NB4 (cell line): ENCODE measurements at regions not wholly inside any gene's neighbourhood (a gene's known extent, or its start where the extent isn't known, plus 50 kb on each side); places are given as distances from the start of the nearest gene placed in this dataset.

Experiments
- DNase-seq: peaks from one replicate; pipeline ENCODE4 v3.0.0; 2010; ENCODE audit warnings: low read depth
- H3K4me3 ChIP-seq: one replicate; pipeline ENCODE4 v1.5.1; 2011; ENCODE audit warnings: mild to moderate bottlenecking, low read depth, low read length, moderate library complexity
- MYC ChIP-seq: IDR thresholded peaks from 2 replicates; pipeline ENCODE4 v1.6.1; 2011; ENCODE audit warnings: low read depth, low read length
- POLR2A ChIP-seq: IDR thresholded peaks from 2 replicates; pipeline ENCODE4 v1.6.1; 2011; ENCODE audit warnings: mild to moderate bottlenecking; ENCODE audit not compliant: insufficient read length; ENCODE audit errors: extremely low read depth
- TF ChIP-seq, protein P1 (sequence below): IDR thresholded peaks from 2 replicates; pipeline ENCODE4 v1.6.1; 2011; ENCODE audit warnings: low read depth, low read length
- TF ChIP-seq, protein P2 (sequence below): IDR thresholded peaks from one replicate; pipeline ENCODE4 v1.5.1; 2012; ENCODE audit warnings: low read depth, low read length

DNA sequence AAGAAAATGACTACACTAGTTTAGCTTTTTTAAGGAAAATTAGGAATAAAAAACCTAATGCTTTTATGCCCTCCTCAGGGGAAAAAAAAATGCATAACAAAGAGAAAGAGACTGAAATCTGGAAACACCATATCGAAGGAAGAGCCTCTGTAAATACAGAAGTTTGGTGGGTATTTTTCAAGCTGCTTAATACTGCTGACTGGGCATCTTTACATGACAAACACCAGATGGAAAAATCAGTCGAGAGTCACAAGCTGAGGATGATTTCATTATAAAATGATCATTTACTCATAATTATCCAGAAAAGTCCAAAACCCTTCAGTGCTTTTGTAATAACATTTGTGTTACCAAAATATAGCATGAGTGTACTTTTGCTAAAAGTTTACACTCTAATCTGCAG lies 1600.7 kb upstream of the ACVR2A start:
- TF ChIP-seq, protein P1, sequence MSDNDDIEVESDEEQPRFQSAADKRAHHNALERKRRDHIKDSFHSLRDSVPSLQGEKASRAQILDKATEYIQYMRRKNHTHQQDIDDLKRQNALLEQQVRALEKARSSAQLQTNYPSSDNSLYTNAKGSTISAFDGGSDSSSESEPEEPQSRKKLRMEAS = no peak
- TF ChIP-seq POLR2A (no peak), MYC (no peak)
- TF ChIP-seq, protein P2, sequence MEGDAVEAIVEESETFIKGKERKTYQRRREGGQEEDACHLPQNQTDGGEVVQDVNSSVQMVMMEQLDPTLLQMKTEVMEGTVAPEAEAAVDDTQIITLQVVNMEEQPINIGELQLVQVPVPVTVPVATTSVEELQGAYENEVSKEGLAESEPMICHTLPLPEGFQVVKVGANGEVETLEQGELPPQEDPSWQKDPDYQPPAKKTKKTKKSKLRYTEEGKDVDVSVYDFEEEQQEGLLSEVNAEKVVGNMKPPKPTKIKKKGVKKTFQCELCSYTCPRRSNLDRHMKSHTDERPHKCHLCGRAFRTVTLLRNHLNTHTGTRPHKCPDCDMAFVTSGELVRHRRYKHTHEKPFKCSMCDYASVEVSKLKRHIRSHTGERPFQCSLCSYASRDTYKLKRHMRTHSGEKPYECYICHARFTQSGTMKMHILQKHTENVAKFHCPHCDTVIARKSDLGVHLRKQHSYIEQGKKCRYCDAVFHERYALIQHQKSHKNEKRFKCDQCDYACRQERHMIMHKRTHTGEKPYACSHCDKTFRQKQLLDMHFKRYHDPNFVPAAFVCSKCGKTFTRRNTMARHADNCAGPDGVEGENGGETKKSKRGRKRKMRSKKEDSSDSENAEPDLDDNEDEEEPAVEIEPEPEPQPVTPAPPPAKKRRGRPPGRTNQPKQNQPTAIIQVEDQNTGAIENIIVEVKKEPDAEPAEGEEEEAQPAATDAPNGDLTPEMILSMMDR = no peak
- no peak overlapping the region for H3K4me3 ChIP-seq
- DNase-seq = no peak

DNA sequence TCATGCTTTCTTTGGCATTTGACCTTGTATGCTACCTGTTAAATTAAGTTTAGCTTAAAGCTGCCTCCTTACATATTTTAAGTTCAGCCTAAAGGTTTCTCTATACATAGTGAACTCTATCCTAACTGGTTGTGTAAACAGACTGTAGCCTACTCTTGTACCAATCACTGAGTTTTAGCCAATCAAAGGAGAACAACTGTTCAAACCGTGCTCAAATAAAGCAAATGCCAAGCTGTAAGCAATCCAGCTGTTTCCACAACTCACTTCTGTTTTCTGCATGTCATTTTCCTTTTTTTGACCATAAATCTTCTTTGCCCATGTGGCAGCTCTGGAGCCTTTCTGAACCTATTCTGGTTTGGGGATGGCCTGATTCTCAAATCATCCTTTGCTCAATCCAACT lies 1603.8 kb upstream of the ACVR2A start:
- no peak overlapping the region for H3K4me3 ChIP-seq
- DNase-seq = no peak
- TF ChIP-seq POLR2A (no peak), MYC (no peak)
- TF ChIP-seq, protein P2 = no peak
- TF ChIP-seq, protein P1 = no peak

DNA sequence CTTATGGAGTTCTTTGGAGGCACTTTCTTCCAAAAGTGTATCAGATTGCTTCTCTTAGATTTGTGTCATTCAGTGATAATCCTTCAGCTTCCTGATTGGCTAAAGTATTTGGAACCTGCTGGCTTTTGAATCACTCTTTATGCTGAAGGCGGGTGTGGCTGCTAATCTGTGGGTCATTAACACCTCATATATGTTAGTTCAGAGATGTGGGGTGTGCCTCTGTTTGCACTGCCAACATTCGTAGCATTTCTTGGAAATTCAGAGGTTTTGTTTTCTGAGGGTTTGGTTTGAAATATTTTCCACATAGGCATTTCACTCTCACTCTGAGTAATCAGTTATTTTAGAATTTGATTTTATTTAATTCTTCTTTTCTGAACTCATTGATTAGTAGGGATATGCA lies 1604.4 kb upstream of the ACVR2A start:
- no peak for DNase-seq
- TF ChIP-seq, protein P2 = no peak
- TF ChIP-seq MYC (no peak), POLR2A (no peak)
- TF ChIP-seq, protein P1 = no peak
- no peak overlapping the region for H3K4me3 ChIP-seq

DNA sequence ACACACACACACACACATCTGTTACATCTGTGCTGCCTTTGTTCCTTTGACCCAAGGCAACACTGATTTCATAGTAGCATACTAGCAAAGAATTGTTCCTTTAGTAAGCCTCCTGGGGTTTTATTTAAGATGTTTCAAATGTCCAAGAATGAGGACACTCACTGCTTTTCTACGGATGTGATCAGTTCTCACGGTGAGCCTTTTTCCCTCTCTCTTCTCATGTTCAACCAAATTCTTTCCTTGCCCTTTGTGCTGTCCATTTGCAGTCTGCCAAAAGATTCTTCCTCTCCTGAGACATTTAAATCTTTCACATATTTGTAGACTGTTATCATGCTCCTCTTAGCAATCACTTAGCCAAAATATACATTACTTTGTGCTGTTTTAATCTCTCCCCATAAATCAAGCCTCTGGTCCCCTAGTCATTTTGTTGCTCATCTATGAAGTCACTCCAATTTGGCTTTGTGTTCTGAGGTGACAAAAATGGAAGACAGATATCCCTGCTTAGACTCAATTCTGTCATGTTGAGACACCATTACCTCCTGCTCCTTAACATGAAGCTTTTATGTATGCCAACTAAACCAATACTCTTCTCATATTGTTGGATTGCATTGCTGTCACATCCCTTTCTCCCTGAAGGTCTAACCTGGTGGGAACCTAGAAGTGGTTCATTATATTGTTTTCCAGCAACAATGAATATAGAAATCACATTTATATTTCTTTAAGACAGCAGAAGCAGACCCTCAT lies 1605.3 kb upstream of the ACVR2A start:
- no peak for DNase-seq
- H3K4me3 ChIP-seq = no peak overlapping the region
- TF ChIP-seq, protein P1 = no peak

DNA sequence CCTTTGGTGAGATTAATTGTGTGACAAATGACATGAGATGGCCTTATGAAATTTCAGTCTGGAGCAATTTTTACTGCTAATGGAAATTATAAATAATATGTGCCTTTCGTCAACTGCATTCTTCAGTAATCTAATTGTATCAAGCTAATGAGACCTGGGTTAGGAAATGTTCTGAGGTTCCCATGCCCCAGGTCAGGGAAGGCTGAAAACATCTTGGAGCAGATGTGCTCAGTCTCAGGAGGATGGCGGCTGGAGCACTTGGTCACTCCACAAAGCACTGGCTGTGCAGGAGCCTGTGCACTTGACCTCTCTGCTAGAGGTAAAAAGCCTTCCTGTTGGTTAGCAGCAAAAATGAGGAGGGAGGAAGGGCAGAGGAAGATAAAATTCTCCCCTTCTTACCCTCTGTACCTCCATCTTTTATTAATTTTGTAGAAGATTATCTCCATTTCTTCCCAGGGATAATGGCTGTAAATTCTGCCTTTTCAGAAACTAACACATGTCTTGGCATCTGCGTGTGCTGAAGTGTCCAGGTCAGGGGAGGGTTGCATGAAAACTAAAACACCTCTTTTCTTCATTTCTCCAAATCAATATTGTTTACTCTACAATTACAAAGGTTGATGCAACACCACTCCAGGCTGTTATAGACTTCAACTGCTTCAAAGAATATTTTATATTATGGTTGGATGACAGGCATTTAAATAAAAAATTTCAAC lies 1606.4 kb upstream of the ACVR2A start:
- no peak for DNase-seq
- H3K4me3 ChIP-seq = no peak overlapping the region
- TF ChIP-seq MYC = no peak
- TF ChIP-seq POLR2A = no peak
- TF ChIP-seq, protein P1 = no peak

DNA sequence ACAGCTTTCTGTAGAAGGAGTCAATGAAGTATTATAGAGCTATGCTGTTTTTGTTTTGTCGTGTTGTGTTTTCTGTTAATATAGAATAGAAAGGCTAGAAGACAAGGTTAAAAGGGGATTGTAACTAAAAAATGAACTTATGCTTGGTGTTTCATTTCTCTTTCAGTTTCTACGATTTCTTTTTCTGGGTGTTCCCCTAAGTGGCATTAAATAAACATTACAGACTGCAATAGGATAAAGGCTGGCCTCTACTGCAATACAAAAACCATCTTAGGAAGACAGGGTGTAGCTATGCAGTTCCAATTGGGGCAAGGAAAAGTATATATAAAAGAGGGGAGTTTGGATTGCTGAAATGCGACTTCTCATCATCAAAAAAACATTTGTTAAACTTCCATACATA lies 1609.7 kb upstream of the ACVR2A start:
- TF ChIP-seq, protein P2 = no peak
- no peak for TF ChIP-seq MYC
- TF ChIP-seq, protein P1 = no peak
- no peak for DNase-seq
- H3K4me3 ChIP-seq = no peak overlapping the region
